ENCODE measurements at regions not wholly inside any gene's neighbourhood (a gene's known extent, or its start where the extent isn't known, plus 50 kb on each side); places are given as distances from the start of the nearest gene placed in this dataset.

- intact Hi-C loops (cut with micrococcal nuclease) (no loop called here), dilution Hi-C loops (cut with MboI; ENCODE audit: extremely low pct_ligation_motif_present, low sequenced_read_pairs) (no loop called here)
- no peak overlapping the region for H2AFZ ChIP-seq (ENCODE audit: low read depth, low read length)
- no peak for FAIRE-seq
- ChIA-PET CTCF (interaction anchor here (1.3 kb wide), 1 partner anchor 1171 kb away, joined by 4 read pairs; no protein-coding TSS in a partner anchor), POLR2A (no interaction called here)
- H3K9me3 ChIP-seq (replicated peaks; ENCODE audit: control insufficient read depth, insufficient read depth, low read length): no peaks in the 10 kb centered on the region
- H3K9ac ChIP-seq (replicated peaks; ENCODE audit: extremely low read depth, insufficient read depth, low read length): no peak overlapping the region
- H3K27ac ChIP-seq (ENCODE audit: insufficient read depth, low read depth, low read length): no peak overlapping the region
- no peaks in the 10 kb centered on the region for H3K27me3 ChIP-seq (ENCODE audit: control insufficient read depth in 2 of 2, insufficient read depth in 2 of 2, low read length in 2 of 2)
- H3K36me3 ChIP-seq (ENCODE audit: control insufficient read depth in 2 of 2, extremely low read depth in 1 of 2, insufficient read depth in 2 of 2, low read length in 2 of 2): no peaks in the 10 kb centered on the region
- DNase-seq (ENCODE audit: low read depth, low spot score): no peak
- no peaks in the 10 kb centered on the region for H3K4me1 ChIP-seq (ENCODE audit: control insufficient read depth, extremely low read depth, insufficient read depth, low read length)
- H3K4me3 ChIP-seq (replicated peaks in 1 of 3; ENCODE audit: insufficient read depth in 1 of 3, low read depth in 1 of 3, low read length in 3 of 3): no peak overlapping the region
- TF ChIP-seq EZH2 (IDR thresholded peaks at IDR 0.05; ENCODE audit: borderline replicate concordance, low read depth, low read length, severe bottlenecking) (no peak), FOS (IDR thresholded peaks at IDR 0.05; ENCODE audit: borderline replicate concordance, insufficient read depth, low read length) (no peak), GATA2 (IDR thresholded peaks at IDR 0.05; ENCODE audit: insufficient read depth, insufficient read length, low read depth, low read length) (no peak), MYC (IDR thresholded peaks at IDR 0.05; ENCODE audit: low read depth, low read length) (no peak), JUN (IDR thresholded peaks at IDR 0.05; ENCODE audit: borderline replicate concordance, insufficient read depth, insufficient read length, low read depth) (no peak), POLR2AphosphoS5 (IDR thresholded peaks at IDR 0.05; ENCODE audit: insufficient read depth, low read depth, low read length) (no peak)
- no peaks in the 10 kb centered on the region for H3K79me2 ChIP-seq (ENCODE audit: control insufficient read depth, insufficient read depth, low read length)
- no peak overlapping the region for H3K4me2 ChIP-seq (ENCODE audit: insufficient read depth, low read length)
- no TSS peak for BruUV-seq (replicated peaks)
- no peaks in the 10 kb centered on the region for H4K20me1 ChIP-seq (replicated peaks; ENCODE audit: control insufficient read depth, extremely low read depth, insufficient read depth, low read length)
- H3K9me1 ChIP-seq (replicated peaks; ENCODE audit: control insufficient read depth, extremely low read depth, insufficient read depth, low read length): no peaks in the 10 kb centered on the region
Measured at GRCh38 chr13:65642996-65643395, 1587.1 kb downstream of the PCDH9 start.

- Histone ChIP-seq H3K4me1 (ENCODE audit: control insufficient read depth, extremely low read depth, insufficient read depth, low read length) (no peaks in the 10 kb centered on the region), H3K9me1 (replicated peaks; ENCODE audit: control insufficient read depth, extremely low read depth, insufficient read depth, low read length) (no peaks in the 10 kb centered on the region), H3K27me3 (ENCODE audit: control insufficient read depth in 2 of 2, insufficient read depth in 2 of 2, low read length in 2 of 2) (no peaks in the 10 kb centered on the region), H2AFZ (ENCODE audit: low read depth, low read length) (no peak overlapping the region), H4K20me1 (replicated peaks; ENCODE audit: control insufficient read depth, extremely low read depth, insufficient read depth, low read length) (no peaks in the 10 kb centered on the region), H3K9me3 (replicated peaks; ENCODE audit: control insufficient read depth, insufficient read depth, low read length) (no peaks in the 10 kb centered on the region), H3K27ac (ENCODE audit: insufficient read depth, low read depth, low read length) (no peak overlapping the region), H3K36me3 (ENCODE audit: control insufficient read depth in 2 of 2, extremely low read depth in 1 of 2, insufficient read depth in 2 of 2, low read length in 2 of 2) (no peaks in the 10 kb centered on the region), H3K4me3 (replicated peaks in 1 of 3; ENCODE audit: insufficient read depth in 1 of 3, low read depth in 1 of 3, low read length in 3 of 3) (no peak overlapping the region), H3K9ac (replicated peaks; ENCODE audit: extremely low read depth, insufficient read depth, low read length) (no peak overlapping the region), H3K79me2 (ENCODE audit: control insufficient read depth, insufficient read depth, low read length) (no peaks in the 10 kb centered on the region), H3K4me2 (ENCODE audit: insufficient read depth, low read length) (no peak overlapping the region)
- intact Hi-C loops (cut with micrococcal nuclease) (no loop called here), dilution Hi-C loops (cut with MboI; ENCODE audit: extremely low pct_ligation_motif_present, low sequenced_read_pairs) (no loop called here)
- BruUV-seq (replicated peaks): no TSS peak
- TF ChIP-seq MYC (IDR thresholded peaks at IDR 0.05; ENCODE audit: low read depth, low read length) (no peak), GATA2 (IDR thresholded peaks at IDR 0.05; ENCODE audit: insufficient read depth, insufficient read length, low read depth, low read length) (no peak)
- DNase-seq (ENCODE audit: low read depth, low spot score) (no peak), FAIRE-seq (no peak)
- ChIA-PET CTCF (interaction anchor here (0.7 to 1.3 kb wide), 2 partner anchors 177 to 1171 kb away, joined by 3 to 4 read pairs; no protein-coding TSS in a partner anchor), POLR2A (interaction anchor here (0.7 kb wide), 1 partner anchor 693 kb away, joined by 5 read pairs; no protein-coding TSS in a partner anchor)
Measured at GRCh38 chr13:65642301-65642700, 1587.8 kb downstream of the PCDH9 start.

Measured in endothelial cell of umbilical vein (primary cell).